SK-N-SH treated with all-trans-retinoic acid at 6 μM for 48 hours (cell line): ENCODE measurements at regions not wholly inside any gene's neighbourhood (a gene's known extent, or its start where the extent isn't known, plus 50 kb on each side); places are given as distances from the start of the nearest gene placed in this dataset.

ENCODE experiments used
- ISL1 ChIP-seq: fragments of 250-450 bp; sonication (Bioruptor Pico); IDR thresholded peaks from 2 replicates; pipeline ENCODE4 v2.1.2; 2022; ENCODE audit warnings: mild to moderate bottlenecking, moderate library complexity
- ZFP30 ChIP-seq: fragments of 450-650 bp; formaldehyde crosslinking; IDR thresholded peaks from 2 replicates; pipeline ENCODE4 v1.5.0; 2022; ENCODE audit warnings: mild to moderate bottlenecking, moderate library complexity
- ZNF565 ChIP-seq: fragments of 450-650 bp; formaldehyde crosslinking; conservative IDR thresholded peaks from 2 replicates; pipeline ENCODE4 v1.5.0; 2020; ENCODE audit warnings: low read depth, mild to moderate bottlenecking, moderate library complexity

DNA sequence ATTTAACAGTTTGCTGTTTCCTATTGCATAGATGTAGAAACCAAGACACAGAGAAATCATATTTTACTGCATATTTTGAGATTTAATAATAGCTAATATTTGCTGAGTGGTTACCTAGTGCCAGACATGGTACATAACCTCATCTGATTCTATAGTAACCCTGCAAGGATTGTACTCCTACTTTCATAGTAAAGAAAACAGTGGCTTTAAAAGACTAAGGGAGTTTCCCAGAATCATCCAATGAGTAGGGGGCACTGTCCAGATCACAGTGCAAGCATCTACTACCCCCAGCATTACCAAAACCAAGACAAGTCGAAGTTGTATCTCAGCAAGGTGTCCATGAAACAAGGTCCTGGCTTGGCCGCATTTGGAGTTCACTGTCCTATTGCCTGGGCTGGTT is 224.5 kb upstream of the TENM3 start:
- TF ChIP-seq ZNF565 (CRISPR knock-in tag) (no peak), ZFP30 (CRISPR knock-in tag) (no peak), ISL1 (no peak; the same call in 1 of the 2 replicates)
